IMR-90 (cell line): ENCODE measurements at regions not wholly inside any gene's neighbourhood (a gene's known extent, or its start where the extent isn't known, plus 50 kb on each side); places are given as distances from the start of the nearest gene placed in this dataset.

ENCODE experiments used
- ATAC-seq: fragments of 200-7000 bp; cut with Tn5 transposase; 2 replicates; pipeline ENCODE4 v1.9.1; 2020; ENCODE audit warnings: low read depth, mild to moderate bottlenecking, moderate library complexity
- BruUV-seq: library from RNA; stranded (reverse); fragments of 400-500 nt; replicated peaks from 2 replicates; lab custom pipeline; 2021; lab: Mats Ljungman, UMichigan
- CTCF ChIA-PET: fragments of 300-600 bp; formaldehyde crosslinking; extraction: SDS; loops from one replicate; lab custom pipeline; 2021; ENCODE audit warnings: antibody characterized with exemption; lab: Yijun Ruan, JAX
- POLR2A ChIA-PET: fragments of 300-600 bp; sonication (Branson Sonifier 250); formaldehyde crosslinking; loops from one replicate; lab custom pipeline; 2022; ENCODE audit warnings: antibody characterized with exemption; ENCODE audit not compliant: unreplicated experiment; lab: Charles Lee
- DNase-seq: peaks from one replicate; pipeline ENCODE4 v3.0.0; 2013
- H2AFZ ChIP-seq: replicated peaks from 2 replicates; pipeline ENCODE3; 2013; ENCODE audit warnings: low read length, mild to moderate bottlenecking; ENCODE audit not compliant: poor library complexity
- H2AK5ac ChIP-seq: 2 replicates; pipeline ENCODE4 v1.6.1; 2013; ENCODE audit warnings: low read depth, low read length, inconsistent platforms
- H2AK9ac ChIP-seq: replicated peaks from 2 replicates; pipeline ENCODE3; 2013; ENCODE audit warnings: mild to moderate bottlenecking, low read depth, low read length, moderate library complexity; ENCODE audit not compliant: poor library complexity
- H2BK120ac ChIP-seq: 2 replicates; pipeline ENCODE4 v1.6.1; 2013; ENCODE audit warnings: low read depth, low read length, inconsistent platforms
- H2BK15ac ChIP-seq: 3 replicates; pipeline ENCODE4 v1.6.1; 2013; ENCODE audit warnings: low read depth, low read length, inconsistent platforms
- H2BK20ac ChIP-seq: 2 replicates; pipeline ENCODE4 v1.6.1; 2013; ENCODE audit warnings: low read depth, mild to moderate bottlenecking, inconsistent platforms, low read length, moderate library complexity
- H2BK5ac ChIP-seq: 2 replicates; pipeline ENCODE4 v1.6.1; 2013; ENCODE audit warnings: mild to moderate bottlenecking, low read depth, low read length, inconsistent platforms; ENCODE audit not compliant: poor library complexity, severe bottlenecking
- H3K14ac ChIP-seq: replicated peaks from 2 replicates; pipeline ENCODE4 v1.6.1; 2013; ENCODE audit warnings: low read depth, low read length, inconsistent platforms
- H3K18ac ChIP-seq: 2 replicates; pipeline ENCODE4 v1.6.1; 2013; ENCODE audit warnings: low read depth, low read length, control low read depth
- H3K23ac ChIP-seq: 2 replicates; pipeline ENCODE4 v1.6.1; 2013; ENCODE audit warnings: low read depth, low read length, inconsistent platforms
- H3K27ac ChIP-seq: 2 replicates; pipeline ENCODE4 v1.5.1; 2013; ENCODE audit warnings: mild to moderate bottlenecking, control low read depth, low read length; ENCODE audit not compliant: insufficient read depth
- H3K27me3 ChIP-seq: 2 replicates; pipeline ENCODE4 v1.6.1; 2013; ENCODE audit warnings: low read length; ENCODE audit not compliant: control insufficient read depth, insufficient read depth
- H3K36me3 ChIP-seq: 2 replicates; pipeline ENCODE4 v1.6.1; 2013; ENCODE audit warnings: low read length, mixed read lengths; ENCODE audit not compliant: control insufficient read depth, insufficient read depth
- H3K4ac ChIP-seq: 2 replicates; pipeline ENCODE4 v1.6.1; 2013; ENCODE audit warnings: low read depth, low read length, inconsistent platforms
- H3K4me1 ChIP-seq: 2 replicates; pipeline ENCODE4 v1.6.1; 2013; ENCODE audit warnings: low read length, mixed read lengths; ENCODE audit not compliant: control insufficient read depth, insufficient read depth
- H3K4me2 ChIP-seq: 2 replicates; pipeline ENCODE4 v1.6.1; 2013; ENCODE audit warnings: low read depth, mild to moderate bottlenecking, control low read depth, low read length, moderate library complexity
- H3K4me3 ChIP-seq: 2 replicates; pipeline ENCODE4 v1.5.1; 2013; ENCODE audit warnings: low read depth, mild to moderate bottlenecking, control low read depth, low read length, moderate library complexity; ENCODE audit not compliant: insufficient read depth
- H3K56ac ChIP-seq: 2 replicates; pipeline ENCODE4 v1.6.1; 2013; ENCODE audit warnings: low read length, inconsistent platforms; ENCODE audit not compliant: insufficient read depth; ENCODE audit errors: extremely low read depth
- H3K79me1 ChIP-seq, 2 experiments: 2 replicates each; pipeline ENCODE4 v1.6.1; 2013; ENCODE audit warnings: low read length in 2 of 2, inconsistent platforms in 1 of 2, low read depth in 1 of 2
- H3K9ac ChIP-seq: 2 replicates; pipeline ENCODE4 v1.6.1; 2013; ENCODE audit warnings: low read depth, low read length, control low read depth
- H3K9me1 ChIP-seq: 2 replicates; pipeline ENCODE4 v1.6.1; 2013; ENCODE audit warnings: low read length, inconsistent platforms; ENCODE audit not compliant: insufficient read depth
- H3K9me3 ChIP-seq: 2 replicates; pipeline ENCODE4 v1.6.1; 2013; ENCODE audit warnings: low read length; ENCODE audit not compliant: control insufficient read depth, insufficient read depth
- H4K20me1 ChIP-seq: 2 replicates; pipeline ENCODE4 v1.6.1; 2013; ENCODE audit warnings: low read length, inconsistent platforms; ENCODE audit not compliant: insufficient read depth
- H4K5ac ChIP-seq: 2 replicates; pipeline ENCODE4 v1.6.1; 2013; ENCODE audit warnings: mild to moderate bottlenecking, low read depth, low read length, control low read depth
- H4K8ac ChIP-seq, 2 experiments: 2 replicates each; pipeline ENCODE4 v1.6.1; 2013; ENCODE audit warnings: low read depth in 2 of 2, low read length in 2 of 2, control low read depth in 1 of 2, inconsistent platforms in 1 of 2
- H4K91ac ChIP-seq: 2 replicates; pipeline ENCODE4 v1.6.1; 2013; ENCODE audit warnings: low read depth, low read length, inconsistent platforms; ENCODE audit not compliant: insufficient read depth
- FOS ChIP-seq: fragments of 150-350 bp; IDR thresholded peaks from 2 replicates; pipeline ENCODE4 v1.6.1; 2016; ENCODE audit warnings: low read depth, low read length
- MAFK ChIP-seq: IDR thresholded peaks from 2 replicates; pipeline ENCODE4 v1.6.1; 2012; ENCODE audit warnings: low read depth, low read length, improper control_type of control experiment
- POLR2A ChIP-seq: IDR thresholded peaks from 2 replicates; pipeline ENCODE4 v1.6.1; 2012; ENCODE audit warnings: mild to moderate bottlenecking, low read depth, low read length
- USF2 ChIP-seq: fragments of 150-350 bp; IDR thresholded peaks from 2 replicates; pipeline ENCODE4 v1.6.1; 2017; ENCODE audit warnings: mild to moderate bottlenecking, antibody characterized with exemption, low read length, low read depth
- WGBS, 2 experiments: methylation state at CpG; one replicate each; pipeline versions ENCODE4 v1.1.5 to v1.1.7; 2013; ENCODE audit warnings: missing lambda C conversion rate in 2 of 2; ENCODE audit not compliant: insufficient read length in 1 of 2; ENCODE audit errors: extremely low coverage in 2 of 2; 5-methylcytosine and 5-hydroxymethylcytosine counted together
- dilution Hi-C: fragments of 300-500 bp; cut with HindIII; formaldehyde crosslinking; loops from one replicate; pipeline ENCODE4 v1.14.3; 2018; ENCODE audit warnings: low sequenced_read_pairs; ENCODE audit not compliant: unreplicated experiment
- in situ Hi-C: fragments of 300-500 bp; cut with MboI; formaldehyde crosslinking; loops from 3 replicates; pipeline ENCODE4 v1.14.3; 2019; ENCODE audit warnings: low sequenced_read_pairs, inconsistent platforms, mixed read lengths
- intact Hi-C: fragments of 100-400 bp; cut with micrococcal nuclease; formaldehyde crosslinking; loops from 2 replicates; pipeline ENCODE4 v1.10.0; 2022

GRCh38 chr2:176991411-176991810, 221.2 kb upstream of the HNRNPA3 start:
- no peak overlapping the region for H2AK9ac ChIP-seq
- no peak overlapping the region for H3K27ac ChIP-seq
- CTCF ChIA-PET = no interaction called here
- H3K4ac ChIP-seq = no peak overlapping the region
- no peak overlapping the region for H2BK15ac ChIP-seq
- no peak overlapping the region for H3K18ac ChIP-seq
- DNase-seq (no peak), ATAC-seq (no peak)
- H3K56ac ChIP-seq = no peak overlapping the region
- no peak overlapping the region for H3K23ac ChIP-seq
- no peaks in the 10 kb centered on the region for H3K79me1 ChIP-seq
- BruUV-seq = no TSS peak
- TF ChIP-seq MAFK = no peak
- TF ChIP-seq USF2 = no peak
- TF ChIP-seq FOS = no peak
- TF ChIP-seq POLR2A = no peak
- no peak overlapping the region for H4K5ac ChIP-seq
- no peak overlapping the region for H4K8ac ChIP-seq
- POLR2A ChIA-PET = no interaction called here
- H2BK5ac ChIP-seq = no peak overlapping the region
- H3K14ac ChIP-seq = no peak overlapping the region
- H4K91ac ChIP-seq = no peak overlapping the region
- H2AK5ac ChIP-seq = no peak overlapping the region
- H3K9me3 ChIP-seq = no peaks in the 10 kb centered on the region
- no peaks in the 10 kb centered on the region for H3K27me3 ChIP-seq
- H2AFZ ChIP-seq = no peak overlapping the region
- no peaks in the 10 kb centered on the region for H3K4me1 ChIP-seq
- in situ Hi-C loops (no loop called here), dilution Hi-C loops (no loop called here), intact Hi-C loops (no loop called here)
- no peak overlapping the region for H2BK20ac ChIP-seq
- H2BK120ac ChIP-seq = no peak overlapping the region
- H4K20me1 ChIP-seq = no peaks in the 10 kb centered on the region
- no peaks in the 10 kb centered on the region for H3K36me3 ChIP-seq
- no peak overlapping the region for H3K9ac ChIP-seq
- H3K9me1 ChIP-seq = no peaks in the 10 kb centered on the region
- no peak overlapping the region for H3K4me2 ChIP-seq
- WGBS, 2 experiments = no CpG with 5 or more reads among the region's 1 CpG
- no peak overlapping the region for H3K4me3 ChIP-seq
